ENCODE measurements at regions not wholly inside any gene's neighbourhood (a gene's known extent, or its start where the extent isn't known, plus 50 kb on each side); places are given as distances from the start of the nearest gene placed in this dataset.
A peak's percentile ranks its signal among the peaks of the same experiment; 100 is the strongest.

DNA sequence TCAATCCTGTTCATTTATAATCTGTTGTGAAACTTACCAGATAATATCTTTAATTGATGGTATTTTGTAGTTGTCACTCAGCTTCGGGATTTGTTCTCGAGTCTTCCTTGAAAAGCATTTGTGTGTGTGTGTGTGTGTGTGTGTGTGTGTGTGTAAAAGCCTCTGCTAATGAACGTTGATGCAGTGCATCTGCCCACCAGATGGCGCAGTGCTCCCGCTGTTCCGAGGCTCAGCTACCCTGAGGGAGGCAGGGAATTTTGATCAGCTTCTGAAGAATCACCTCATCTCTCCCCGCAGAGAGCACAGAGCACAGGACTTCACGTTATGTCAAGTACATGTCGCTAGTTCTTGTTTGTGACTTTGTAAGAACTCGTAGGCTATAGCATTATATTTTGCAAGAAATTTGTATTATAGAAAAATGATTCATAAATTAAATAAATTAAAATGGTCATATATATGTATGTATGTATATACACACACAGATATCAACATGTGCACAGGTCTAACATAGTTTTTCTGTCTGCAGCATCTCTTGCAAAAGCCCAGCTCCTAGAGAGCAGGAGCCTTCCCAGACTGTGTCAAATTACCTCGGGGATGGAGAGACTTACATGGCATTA is 316.7 kb upstream of the IGFBP7 start (continued):
- TF ChIP-seq, protein P1, sequence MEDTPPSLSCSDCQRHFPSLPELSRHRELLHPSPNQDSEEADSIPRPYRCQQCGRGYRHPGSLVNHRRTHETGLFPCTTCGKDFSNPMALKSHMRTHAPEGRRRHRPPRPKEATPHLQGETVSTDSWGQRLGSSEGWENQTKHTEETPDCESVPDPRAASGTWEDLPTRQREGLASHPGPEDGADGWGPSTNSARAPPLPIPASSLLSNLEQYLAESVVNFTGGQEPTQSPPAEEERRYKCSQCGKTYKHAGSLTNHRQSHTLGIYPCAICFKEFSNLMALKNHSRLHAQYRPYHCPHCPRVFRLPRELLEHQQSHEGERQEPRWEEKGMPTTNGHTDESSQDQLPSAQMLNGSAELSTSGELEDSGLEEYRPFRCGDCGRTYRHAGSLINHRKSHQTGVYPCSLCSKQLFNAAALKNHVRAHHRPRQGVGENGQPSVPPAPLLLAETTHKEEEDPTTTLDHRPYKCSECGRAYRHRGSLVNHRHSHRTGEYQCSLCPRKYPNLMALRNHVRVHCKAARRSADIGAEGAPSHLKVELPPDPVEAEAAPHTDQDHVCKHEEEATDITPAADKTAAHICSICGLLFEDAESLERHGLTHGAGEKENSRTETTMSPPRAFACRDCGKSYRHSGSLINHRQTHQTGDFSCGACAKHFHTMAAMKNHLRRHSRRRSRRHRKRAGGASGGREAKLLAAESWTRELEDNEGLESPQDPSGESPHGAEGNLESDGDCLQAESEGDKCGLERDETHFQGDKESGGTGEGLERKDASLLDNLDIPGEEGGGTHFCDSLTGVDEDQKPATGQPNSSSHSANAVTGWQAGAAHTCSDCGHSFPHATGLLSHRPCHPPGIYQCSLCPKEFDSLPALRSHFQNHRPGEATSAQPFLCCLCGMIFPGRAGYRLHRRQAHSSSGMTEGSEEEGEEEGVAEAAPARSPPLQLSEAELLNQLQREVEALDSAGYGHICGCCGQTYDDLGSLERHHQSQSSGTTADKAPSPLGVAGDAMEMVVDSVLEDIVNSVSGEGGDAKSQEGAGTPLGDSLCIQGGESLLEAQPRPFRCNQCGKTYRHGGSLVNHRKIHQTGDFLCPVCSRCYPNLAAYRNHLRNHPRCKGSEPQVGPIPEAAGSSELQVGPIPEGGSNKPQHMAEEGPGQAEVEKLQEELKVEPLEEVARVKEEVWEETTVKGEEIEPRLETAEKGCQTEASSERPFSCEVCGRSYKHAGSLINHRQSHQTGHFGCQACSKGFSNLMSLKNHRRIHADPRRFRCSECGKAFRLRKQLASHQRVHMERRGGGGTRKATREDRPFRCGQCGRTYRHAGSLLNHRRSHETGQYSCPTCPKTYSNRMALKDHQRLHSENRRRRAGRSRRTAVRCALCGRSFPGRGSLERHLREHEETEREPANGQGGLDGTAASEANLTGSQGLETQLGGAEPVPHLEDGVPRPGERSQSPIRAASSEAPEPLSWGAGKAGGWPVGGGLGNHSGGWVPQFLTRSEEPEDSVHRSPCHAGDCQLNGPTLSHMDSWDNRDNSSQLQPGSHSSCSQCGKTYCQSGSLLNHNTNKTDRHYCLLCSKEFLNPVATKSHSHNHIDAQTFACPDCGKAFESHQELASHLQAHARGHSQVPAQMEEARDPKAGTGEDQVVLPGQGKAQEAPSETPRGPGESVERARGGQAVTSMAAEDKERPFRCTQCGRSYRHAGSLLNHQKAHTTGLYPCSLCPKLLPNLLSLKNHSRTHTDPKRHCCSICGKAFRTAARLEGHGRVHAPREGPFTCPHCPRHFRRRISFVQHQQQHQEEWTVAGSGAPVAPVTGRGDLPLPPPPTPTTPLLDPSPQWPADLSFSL (CRISPR knock-in tag; IDR thresholded peaks at IDR 0.05) = peak; percentile 89
- TF ChIP-seq ZFP37 (CRISPR knock-in tag; IDR thresholded peaks at IDR 0.05; ENCODE audit: borderline replicate concordance) (no peak), ZNF564 (CRISPR knock-in tag; IDR thresholded peaks at IDR 0.05) (no peak), CBX5 (CRISPR knock-in tag; IDR thresholded peaks at IDR 0.05; ENCODE audit: borderline replicate concordance) (0 out of 2 replicates have a peak, but pooled peaks have one; percentile 44), ZNF572 (CRISPR knock-in tag; IDR thresholded peaks at IDR 0.05) (no peak), KLF16 (CRISPR knock-in tag; IDR thresholded peaks at IDR 0.05) (no peak), REXO4 (CRISPR knock-in tag; IDR thresholded peaks at IDR 0.05; ENCODE audit: borderline replicate concordance) (no peak), HOXA5 (CRISPR knock-in tag; IDR thresholded peaks at IDR 0.05) (no peak), XRCC5 (optimal IDR thresholded peaks at IDR 0.05; ENCODE audit: low read length) (peak; percentile 66), SMC3 (IDR thresholded peaks at IDR 0.05; ENCODE audit: low read length) (peak; percentile 69), ZNF576 (CRISPR knock-in tag; IDR thresholded peaks at IDR 0.05) (no peak), STAG1 (CRISPR knock-in tag; IDR thresholded peaks at IDR 0.05) (peak; percentile 80), RAD21 (CRISPR knock-in tag; IDR thresholded peaks at IDR 0.05) (peak; percentile 61)

All from HepG2 (cell line).